ENCODE measurements at regions not wholly inside any gene's neighbourhood (a gene's known extent, or its start where the extent isn't known, plus 50 kb on each side); places are given as distances from the start of the nearest gene placed in this dataset.
A peak's percentile ranks its signal among the peaks of the same experiment; 100 is the strongest.

- peaks cover 4% of the 10 kb centered on the region; the same call in 1 of the 2 replicates for H3K4me1 ChIP-seq (ENCODE audit: insufficient read depth, low read length)
- no peaks in the 10 kb centered on the region for H3K27me3 ChIP-seq (ENCODE audit: insufficient read depth, low read length)
- no peak overlapping the region for H3K27ac ChIP-seq (ENCODE audit: low read length)
- H3K9me3 ChIP-seq (ENCODE audit: insufficient read depth, low read depth, low read length), result no peaks in the 10 kb centered on the region
- no peak overlapping the region for H3K4me3 ChIP-seq (ENCODE audit: low read length)
- no peaks in the 10 kb centered on the region for H3K36me3 ChIP-seq (ENCODE audit: insufficient read depth, low read depth, low read length)
- H3K9ac ChIP-seq (ENCODE audit: low read depth, low read length), result no peak overlapping the region
Measured at GRCh38 chr2:167706800-167707199, 540.6 kb downstream of the STK39 start.

GRCh38 chr2:167703441-167703840 lies 544.0 kb downstream of the STK39 start:
- H3K27me3 ChIP-seq (ENCODE audit: insufficient read depth, low read length), result no peaks in the 10 kb centered on the region
- H3K4me1 ChIP-seq (ENCODE audit: insufficient read depth, low read length), result peaks cover 5% of the 10 kb centered on the region; the same call in 1 of the 2 replicates
- H3K9me3 ChIP-seq (ENCODE audit: insufficient read depth, low read depth, low read length), result no peaks in the 10 kb centered on the region
- no peak overlapping the region for H3K4me3 ChIP-seq (ENCODE audit: low read length)
- H3K36me3 ChIP-seq (ENCODE audit: insufficient read depth, low read depth, low read length), result no peaks in the 10 kb centered on the region
- H3K9ac ChIP-seq (ENCODE audit: low read depth, low read length), result no peak overlapping the region
- H3K27ac ChIP-seq (ENCODE audit: low read length), result no peak overlapping the region

DNA sequence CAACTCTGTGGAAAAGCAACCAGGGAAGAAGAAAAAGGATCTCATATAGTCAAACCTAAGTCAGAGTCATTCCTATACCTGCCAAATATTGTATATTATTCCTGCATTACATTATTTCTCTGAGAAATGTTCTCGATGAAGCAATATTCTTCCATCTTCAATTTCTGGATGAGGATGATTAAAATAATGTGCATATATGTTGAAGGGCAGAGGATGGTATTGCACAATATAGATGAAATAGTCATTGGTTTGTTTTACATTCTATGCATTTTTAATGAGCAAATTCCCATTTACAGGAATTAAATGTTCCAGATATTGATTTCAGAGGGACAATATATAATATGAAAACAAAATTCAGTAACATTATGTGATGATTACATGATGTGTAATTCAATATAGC lies 545.2 kb downstream of the STK39 start:
- no peak overlapping the region for H3K4me3 ChIP-seq (ENCODE audit: low read length)
- no peaks in the 10 kb centered on the region for H3K27me3 ChIP-seq (ENCODE audit: insufficient read depth, low read length)
- peaks cover 17% of the 10 kb centered on the region for H3K4me1 ChIP-seq (ENCODE audit: insufficient read depth, low read length)
- H3K9ac ChIP-seq (ENCODE audit: low read depth, low read length), result no peak overlapping the region
- H3K9me3 ChIP-seq (ENCODE audit: insufficient read depth, low read depth, low read length), result no peaks in the 10 kb centered on the region
- H3K27ac ChIP-seq (ENCODE audit: low read length), result no peak overlapping the region
- H3K36me3 ChIP-seq (ENCODE audit: insufficient read depth, low read depth, low read length), result no peaks in the 10 kb centered on the region

DNA sequence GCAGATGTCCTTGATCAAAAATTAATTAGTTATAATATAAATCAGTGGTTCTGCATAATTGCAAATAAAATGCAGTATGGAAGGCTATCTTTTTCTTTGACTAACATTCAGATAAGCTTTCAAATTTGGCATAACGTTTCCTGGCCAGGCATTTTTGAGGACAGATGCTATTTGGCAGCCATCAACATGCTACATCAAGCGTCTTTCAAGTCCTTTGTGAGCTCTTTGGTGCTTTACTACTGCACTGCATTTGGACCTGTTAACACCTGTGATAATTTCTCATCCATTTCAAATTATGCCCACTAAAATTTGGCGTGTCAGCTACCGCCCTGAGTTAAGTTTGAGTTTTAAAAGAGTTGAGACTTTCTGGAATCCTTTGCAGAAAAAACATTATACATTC lies 545.7 kb downstream of the STK39 start:
- Histone ChIP-seq H3K27ac (ENCODE audit: low read length) (no peak overlapping the region), H3K4me1 (ENCODE audit: insufficient read depth, low read length) (peaks cover 23% of the 10 kb centered on the region), H3K36me3 (ENCODE audit: insufficient read depth, low read depth, low read length) (no peaks in the 10 kb centered on the region), H3K9ac (ENCODE audit: low read depth, low read length) (no peak overlapping the region), H3K4me3 (ENCODE audit: low read length) (no peak overlapping the region), H3K27me3 (ENCODE audit: insufficient read depth, low read length) (no peaks in the 10 kb centered on the region), H3K9me3 (ENCODE audit: insufficient read depth, low read depth, low read length) (no peaks in the 10 kb centered on the region)

- peaks cover 28% of the 10 kb centered on the region for H3K4me1 ChIP-seq (ENCODE audit: insufficient read depth, low read length)
- no peak overlapping the region for H3K9ac ChIP-seq (ENCODE audit: low read depth, low read length)
- no peaks in the 10 kb centered on the region for H3K27me3 ChIP-seq (ENCODE audit: insufficient read depth, low read length)
- peak overlapping the region; percentile 25; the same call in 1 of the 2 replicates for H3K4me3 ChIP-seq (ENCODE audit: low read length)
- no peak overlapping the region for H3K27ac ChIP-seq (ENCODE audit: low read length)
- no peaks in the 10 kb centered on the region for H3K36me3 ChIP-seq (ENCODE audit: insufficient read depth, low read depth, low read length)
- H3K9me3 ChIP-seq (ENCODE audit: insufficient read depth, low read depth, low read length), result no peaks in the 10 kb centered on the region
Measured at GRCh38 chr2:167697948-167698347, 549.4 kb downstream of the STK39 start.

- Histone ChIP-seq H3K9me3 (ENCODE audit: insufficient read depth, low read depth, low read length) (no peaks in the 10 kb centered on the region), H3K27ac (ENCODE audit: low read length) (no peak overlapping the region), H3K27me3 (ENCODE audit: insufficient read depth, low read length) (no peaks in the 10 kb centered on the region), H3K36me3 (ENCODE audit: insufficient read depth, low read depth, low read length) (no peaks in the 10 kb centered on the region), H3K9ac (ENCODE audit: low read depth, low read length) (no peak overlapping the region), H3K4me1 (ENCODE audit: insufficient read depth, low read length) (peaks cover 28% of the 10 kb centered on the region), H3K4me3 (ENCODE audit: low read length) (peak overlapping the region; percentile 25)
Measured at GRCh38 chr2:167697194-167697593, 550.2 kb downstream of the STK39 start.

GRCh38 chr2:167692936-167693335 lies 554.5 kb downstream of the STK39 start:
- Histone ChIP-seq H3K9ac (ENCODE audit: low read depth, low read length) (no peak overlapping the region), H3K27me3 (ENCODE audit: insufficient read depth, low read length) (no peaks in the 10 kb centered on the region), H3K9me3 (ENCODE audit: insufficient read depth, low read depth, low read length) (no peaks in the 10 kb centered on the region), H3K36me3 (ENCODE audit: insufficient read depth, low read depth, low read length) (no peaks in the 10 kb centered on the region), H3K27ac (ENCODE audit: low read length) (no peak overlapping the region), H3K4me3 (ENCODE audit: low read length) (no peak overlapping the region), H3K4me1 (ENCODE audit: insufficient read depth, low read length) (peaks cover 25% of the 10 kb centered on the region)

DNA sequence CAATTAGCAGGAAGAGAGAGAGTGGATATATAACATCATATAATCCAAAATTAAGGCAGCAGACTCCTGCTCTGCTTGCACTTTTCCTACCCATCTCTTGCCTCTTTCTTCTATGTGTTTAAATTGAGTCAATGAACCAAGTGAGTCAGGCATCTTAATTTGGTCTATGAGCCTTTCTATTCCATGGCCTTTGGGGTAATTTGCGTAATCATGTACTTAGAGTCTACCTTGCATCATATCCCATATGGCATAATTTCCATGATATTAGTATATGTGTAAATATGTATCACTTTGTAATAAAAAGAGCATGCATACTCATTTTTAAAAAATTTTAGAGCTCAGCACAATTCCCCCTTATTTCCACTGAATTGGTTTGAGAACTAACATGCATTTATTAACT lies 555.2 kb downstream of the STK39 start:
- Histone ChIP-seq H3K27ac (ENCODE audit: low read length) (no peak overlapping the region), H3K4me1 (ENCODE audit: insufficient read depth, low read length) (peaks cover 17% of the 10 kb centered on the region), H3K36me3 (ENCODE audit: insufficient read depth, low read depth, low read length) (no peaks in the 10 kb centered on the region), H3K9me3 (ENCODE audit: insufficient read depth, low read depth, low read length) (no peaks in the 10 kb centered on the region), H3K9ac (ENCODE audit: low read depth, low read length) (no peak overlapping the region), H3K27me3 (ENCODE audit: insufficient read depth, low read length) (no peaks in the 10 kb centered on the region), H3K4me3 (ENCODE audit: low read length) (no peak overlapping the region)

GRCh38 chr2:167689444-167689843 lies 558.0 kb downstream of the STK39 start:
- peaks cover 6% of the 10 kb centered on the region; the same call in 1 of the 2 replicates for H3K4me1 ChIP-seq (ENCODE audit: insufficient read depth, low read length)
- H3K36me3 ChIP-seq (ENCODE audit: insufficient read depth, low read depth, low read length), result no peaks in the 10 kb centered on the region
- no peak overlapping the region for H3K9ac ChIP-seq (ENCODE audit: low read depth, low read length)
- no peaks in the 10 kb centered on the region for H3K27me3 ChIP-seq (ENCODE audit: insufficient read depth, low read length)
- no peaks in the 10 kb centered on the region for H3K9me3 ChIP-seq (ENCODE audit: insufficient read depth, low read depth, low read length)
- no peak overlapping the region for H3K4me3 ChIP-seq (ENCODE audit: low read length)
- no peak overlapping the region for H3K27ac ChIP-seq (ENCODE audit: low read length)

DNA sequence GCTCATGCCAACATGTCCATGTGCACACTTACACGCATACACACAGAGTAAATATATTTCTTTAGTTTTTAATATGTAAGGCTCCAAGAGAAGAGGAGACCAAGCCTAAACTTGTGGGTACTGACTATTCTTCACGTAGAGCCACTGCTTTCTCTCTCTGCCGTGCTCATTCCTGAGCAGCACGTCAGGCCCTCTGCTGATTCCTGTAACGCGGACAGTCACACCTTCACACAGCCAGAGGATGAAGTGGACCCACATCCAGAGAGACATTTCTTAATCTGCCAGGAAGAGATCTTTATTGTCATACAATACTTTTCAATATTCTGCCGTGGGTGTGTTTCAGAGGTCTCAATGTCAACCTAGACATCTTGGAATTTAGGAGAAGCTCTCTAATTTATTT lies 560.7 kb downstream of the STK39 start:
- H3K27ac ChIP-seq (ENCODE audit: low read length), result no peak overlapping the region
- H3K27me3 ChIP-seq (ENCODE audit: insufficient read depth, low read length), result no peaks in the 10 kb centered on the region
- no peaks in the 10 kb centered on the region for H3K36me3 ChIP-seq (ENCODE audit: insufficient read depth, low read depth, low read length)
- no peak overlapping the region for H3K9ac ChIP-seq (ENCODE audit: low read depth, low read length)
- peaks cover 11% of the 10 kb centered on the region; the same call in 1 of the 2 replicates for H3K4me1 ChIP-seq (ENCODE audit: insufficient read depth, low read length)
- H3K4me3 ChIP-seq (ENCODE audit: low read length), result no peak overlapping the region
- no peaks in the 10 kb centered on the region for H3K9me3 ChIP-seq (ENCODE audit: insufficient read depth, low read depth, low read length)

DNA sequence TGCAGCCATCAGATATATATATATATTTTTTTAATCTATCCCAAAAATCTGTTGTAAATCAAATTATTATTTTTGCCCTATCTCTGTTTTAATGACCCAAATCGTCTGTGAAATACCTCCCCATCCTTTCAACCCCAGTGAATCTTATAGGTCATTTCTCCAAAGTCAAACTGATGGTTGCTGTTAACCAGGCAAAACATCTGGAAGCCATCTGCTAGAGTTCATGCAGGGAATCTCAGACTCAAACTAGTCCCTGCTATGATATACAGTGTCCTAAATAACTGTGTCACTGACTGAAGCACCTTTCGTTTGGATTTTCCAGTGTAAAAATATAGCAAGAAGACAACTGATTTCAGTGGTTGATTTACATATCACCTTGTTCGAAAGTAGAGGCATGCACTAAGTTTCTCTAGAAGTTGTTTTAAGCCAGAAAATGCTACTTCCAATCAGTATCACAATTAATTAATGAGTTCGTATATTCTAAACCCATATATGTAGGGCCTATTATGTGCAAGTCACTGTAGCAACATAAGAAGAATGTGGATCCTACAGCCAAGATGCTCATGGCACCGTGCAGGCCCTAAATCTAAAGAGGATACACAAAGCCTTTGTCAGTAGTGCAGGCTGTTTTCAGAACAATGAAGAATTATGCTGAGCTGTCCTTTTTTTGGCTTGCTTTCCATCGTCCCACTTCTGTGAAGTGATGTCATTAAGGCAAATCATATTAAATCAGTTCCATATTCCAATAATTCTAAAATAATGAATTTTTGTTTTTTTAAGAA lies 566.0 kb downstream of the STK39 start:
- Histone ChIP-seq H3K9me3 (ENCODE audit: insufficient read depth, low read depth, low read length) (no peaks in the 10 kb centered on the region), H3K4me3 (ENCODE audit: low read length) (no peak overlapping the region), H3K4me1 (ENCODE audit: insufficient read depth, low read length) (peaks cover 19% of the 10 kb centered on the region), H3K27me3 (ENCODE audit: insufficient read depth, low read length) (no peaks in the 10 kb centered on the region), H3K27ac (ENCODE audit: low read length) (no peak overlapping the region), H3K9ac (ENCODE audit: low read depth, low read length) (no peak overlapping the region), H3K36me3 (ENCODE audit: insufficient read depth, low read depth, low read length) (no peaks in the 10 kb centered on the region)

GRCh38 chr2:167678158-167678557 lies 569.2 kb downstream of the STK39 start:
- H3K9ac ChIP-seq (ENCODE audit: low read depth, low read length), result no peak overlapping the region
- H3K4me3 ChIP-seq (ENCODE audit: low read length), result no peak overlapping the region
- H3K4me1 ChIP-seq (ENCODE audit: insufficient read depth, low read length), result peaks cover 19% of the 10 kb centered on the region
- H3K36me3 ChIP-seq (ENCODE audit: insufficient read depth, low read depth, low read length), result no peaks in the 10 kb centered on the region
- H3K27me3 ChIP-seq (ENCODE audit: insufficient read depth, low read length), result no peaks in the 10 kb centered on the region
- H3K9me3 ChIP-seq (ENCODE audit: insufficient read depth, low read depth, low read length), result no peaks in the 10 kb centered on the region
- H3K27ac ChIP-seq (ENCODE audit: low read length), result no peak overlapping the region
